Osteocyte (in vitro differentiated cells): ENCODE measurements at regions not wholly inside any gene's neighbourhood (a gene's known extent, or its start where the extent isn't known, plus 50 kb on each side); places are given as distances from the start of the nearest gene placed in this dataset.

Experiments
- DNase-seq: peaks from one replicate; pipeline ENCODE4 v3.0.0; 2021; ENCODE audit warnings: mixed read lengths; ENCODE audit not compliant: unreplicated experiment; ENCODE audit errors: extremely low spot score
- H3K27ac Mint-ChIP-seq: one replicate; pipeline ENCODE4 v1.8.0; 2021; ENCODE audit warnings: mild to moderate bottlenecking, mixed read lengths; ENCODE audit not compliant: unreplicated experiment
- H3K27me3 Mint-ChIP-seq: one replicate; pipeline ENCODE4 v1.8.0; 2021; ENCODE audit warnings: mixed read lengths; ENCODE audit not compliant: unreplicated experiment
- H3K36me3 Mint-ChIP-seq: one replicate; pipeline ENCODE4 v1.8.0; 2021; ENCODE audit warnings: mixed read lengths; ENCODE audit not compliant: unreplicated experiment
- H3K4me1 Mint-ChIP-seq: one replicate; pipeline ENCODE4 v1.8.0; 2021; ENCODE audit warnings: mixed read lengths; ENCODE audit not compliant: unreplicated experiment
- H3K4me3 Mint-ChIP-seq: one replicate; pipeline ENCODE4 v1.8.0; 2021; ENCODE audit warnings: mild to moderate bottlenecking, moderate library complexity, mixed read lengths; ENCODE audit not compliant: unreplicated experiment
- H3K9me3 Mint-ChIP-seq: one replicate; pipeline ENCODE4 v1.8.0; 2021; ENCODE audit warnings: mixed read lengths; ENCODE audit not compliant: unreplicated experiment
- CTCF ChIP-seq: fragments of 200-600 bp; sonication (generic); IDR thresholded peaks from 2 replicates; pipeline ENCODE4 v1.5.0; 2021; ENCODE audit warnings: antibody characterized with exemption, mild to moderate bottlenecking, moderate library complexity

- Mint-ChIP-seq H3K27me3 (peaks cover 24% of the 10 kb centered on the region), H3K4me1 (peaks cover 16% of the 10 kb centered on the region), H3K9me3 (no peaks in the 10 kb centered on the region), H3K4me3 (no peak overlapping the region), H3K36me3 (no peaks in the 10 kb centered on the region), H3K27ac (no peak overlapping the region)
- DNase-seq, result peak; percentile 15
- no peak for TF ChIP-seq CTCF
Measured at GRCh38 chr13:32936716-32937115, 79.5 kb upstream of the KL start.

- Mint-ChIP-seq H3K4me1 (peaks cover 16% of the 10 kb centered on the region), H3K36me3 (no peaks in the 10 kb centered on the region), H3K27me3 (peaks cover 15% of the 10 kb centered on the region), H3K27ac (no peak overlapping the region), H3K9me3 (no peaks in the 10 kb centered on the region), H3K4me3 (no peak overlapping the region)
- peak; percentile 0 for DNase-seq
- no peak for TF ChIP-seq CTCF
Measured at GRCh38 chr13:32938314-32938713, 77.9 kb upstream of the KL start.

GRCh38 chr13:32938907-32939306 is 77.3 kb upstream of the KL start:
- Mint-ChIP-seq H3K9me3 (no peaks in the 10 kb centered on the region), H3K4me3 (no peak overlapping the region), H3K27ac (no peak overlapping the region), H3K27me3 (peaks cover 9% of the 10 kb centered on the region), H3K36me3 (no peaks in the 10 kb centered on the region), H3K4me1 (peaks cover 16% of the 10 kb centered on the region)
- peak; percentile 32 for DNase-seq
- TF ChIP-seq CTCF, result no peak

DNA sequence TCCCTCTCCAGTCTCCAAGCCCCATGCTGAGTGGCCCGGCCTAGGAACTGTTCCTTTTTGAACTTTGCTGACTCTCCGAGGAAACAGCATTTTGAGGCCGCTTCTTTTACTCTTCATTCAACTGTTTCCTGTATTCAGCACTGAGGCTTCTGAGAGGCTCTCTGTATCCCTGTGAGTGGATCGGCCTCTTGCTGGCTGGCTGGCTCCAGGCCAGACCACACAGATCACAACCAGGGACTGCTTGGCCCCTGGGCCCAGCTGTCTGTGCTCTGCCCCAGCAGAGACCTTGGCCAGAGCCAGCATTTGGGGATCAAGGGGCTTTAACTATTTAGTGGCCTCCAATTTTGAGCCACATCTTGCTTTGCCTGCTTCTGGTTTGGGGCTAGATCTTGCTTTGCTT is 75.6 kb upstream of the KL start:
- Mint-ChIP-seq H3K27ac (peak overlapping the region; percentile 12), H3K36me3 (no peaks in the 10 kb centered on the region), H3K4me3 (peak overlapping the region; percentile 15), H3K27me3 (no peaks in the 10 kb centered on the region), H3K9me3 (peaks cover 5% of the 10 kb centered on the region), H3K4me1 (peaks cover 16% of the 10 kb centered on the region)
- DNase-seq, result peak; percentile 73
- no peak for TF ChIP-seq CTCF

DNA sequence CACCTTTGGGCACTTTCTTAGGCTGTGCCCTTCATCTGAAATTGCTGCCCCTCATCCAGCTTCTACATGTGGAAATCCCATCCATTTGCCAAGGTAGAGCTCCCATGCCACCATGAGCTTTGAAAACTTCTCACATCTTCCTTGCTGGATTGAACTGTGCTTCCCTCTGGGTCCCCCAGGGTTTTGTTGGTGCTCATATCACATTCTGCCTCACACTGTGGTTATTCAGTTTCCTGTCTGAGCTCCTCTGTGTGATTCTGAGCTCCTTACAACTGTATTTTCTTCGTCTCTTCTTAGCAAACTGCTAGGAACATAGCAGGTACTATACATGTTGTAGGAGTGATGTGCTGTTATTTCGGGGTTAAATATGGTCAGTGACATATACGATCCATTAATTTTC is 74.9 kb upstream of the KL start:
- Mint-ChIP-seq H3K27ac (no peak overlapping the region), H3K4me1 (peaks cover 16% of the 10 kb centered on the region), H3K9me3 (peaks cover 8% of the 10 kb centered on the region), H3K36me3 (no peaks in the 10 kb centered on the region), H3K4me3 (no peak overlapping the region), H3K27me3 (no peaks in the 10 kb centered on the region)
- DNase-seq, result no peak
- TF ChIP-seq CTCF, result no peak
